ENCODE measurements at regions not wholly inside any gene's neighbourhood (a gene's known extent, or its start where the extent isn't known, plus 50 kb on each side); places are given as distances from the start of the nearest gene placed in this dataset.

DNA sequence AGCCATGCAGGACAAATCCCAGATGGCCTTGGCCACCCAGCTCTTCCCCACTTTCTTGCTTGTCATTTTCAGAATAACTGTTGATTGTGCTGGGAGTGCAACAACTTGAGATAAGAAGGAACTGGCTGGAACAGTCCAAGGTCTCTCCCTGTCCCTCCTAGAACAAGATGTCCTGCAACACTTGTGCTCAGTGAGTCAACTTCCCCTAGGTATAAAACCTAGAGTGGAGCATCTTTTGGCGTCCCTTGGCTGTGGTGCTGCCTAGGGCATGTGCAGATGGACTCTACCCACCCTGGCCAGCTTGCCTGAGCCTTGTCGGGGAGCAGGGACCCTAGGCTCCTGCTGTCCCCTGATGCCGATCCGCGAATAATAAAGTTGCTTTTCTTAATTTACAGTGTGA is 50.7 kb upstream of the SLC22A11 start:
- peaks cover 0 to 6% of the 10 kb centered on the region in 2 donors for H3K27me3 ChIP-seq (ENCODE audit: control insufficient read depth in 1 of 2, insufficient read depth in 2 of 2, low read length in 2 of 2)
- H3K4me1 ChIP-seq (ENCODE audit: insufficient read depth, low read length), result no peaks in the 10 kb centered on the region

More for the DNA sequence above, 50.7 kb upstream of the SLC22A11 start:
- Histone ChIP-seq H3K9me3 (ENCODE audit: low read length) (no peaks in the 10 kb centered on the region), H3K36me3 (ENCODE audit: insufficient read depth, low read length) (no peaks in the 10 kb centered on the region), H3K27ac (ENCODE audit: low read depth, low read length) (no peak overlapping the region), H3K4me3 (ENCODE audit: low read depth in 1 of 2, low read length in 2 of 2) (no peak overlapping the region), H3K9ac (ENCODE audit: low read length) (no peak overlapping the region)

All from muscle layer of colon (tissue), 2 donors.